ENCODE measurements at regions not wholly inside any gene's neighbourhood (a gene's known extent, or its start where the extent isn't known, plus 50 kb on each side); places are given as distances from the start of the nearest gene placed in this dataset.

- TF ChIP-seq ZNF800 (CRISPR knock-in tag; IDR thresholded peaks at IDR 0.05): no peak
- TF ChIP-seq THAP9 (CRISPR knock-in tag; IDR thresholded peaks at IDR 0.05; ENCODE audit: borderline replicate concordance): no peak
- peak; percentile 58; the same call in 1 of the 2 replicates for TF ChIP-seq THRA (CRISPR knock-in tag; IDR thresholded peaks at IDR 0.05; ENCODE audit: borderline replicate concordance)
- no peak for TF ChIP-seq ZNF678 (CRISPR knock-in tag; IDR thresholded peaks at IDR 0.05)
- no peak for TF ChIP-seq ZBTB44 (CRISPR knock-in tag; IDR thresholded peaks at IDR 0.05)
- TF ChIP-seq ZHX2 (IDR thresholded peaks at IDR 0.05; ENCODE audit: low read depth): no peak
- no peak for TF ChIP-seq ZHX2 (CRISPR knock-in tag; IDR thresholded peaks at IDR 0.05; ENCODE audit: borderline replicate concordance)
- TF ChIP-seq RXRB (CRISPR knock-in tag; IDR thresholded peaks at IDR 0.05; ENCODE audit: borderline replicate concordance): peak; percentile 54; the same call in 1 of the 2 replicates
- no peak for TF ChIP-seq ZNF34 (CRISPR knock-in tag; IDR thresholded peaks at IDR 0.05; ENCODE audit: borderline replicate concordance)
- TF ChIP-seq ETV5 (CRISPR knock-in tag; IDR thresholded peaks at IDR 0.05; ENCODE audit: borderline replicate concordance): no peak
- TF ChIP-seq NR2F1 (CRISPR knock-in tag; IDR thresholded peaks at IDR 0.05): no peak
- TF ChIP-seq ZNF709 (CRISPR knock-in tag; IDR thresholded peaks at IDR 0.05): no peak
- TF ChIP-seq ZNF33B (CRISPR knock-in tag; IDR thresholded peaks at IDR 0.05): no peak
- TF ChIP-seq ZNF205 (CRISPR knock-in tag; IDR thresholded peaks at IDR 0.05): no peak
Measured at GRCh38 chr1:29471487-29472313, 235.4 kb downstream of the PTPRU start (continued).
